Activated CD8-positive, alpha-beta memory T cell treated with anti-CD3 and anti-CD28 coated beads for 24 hours (primary cell): ENCODE measurements at regions not wholly inside any gene's neighbourhood (a gene's known extent, or its start where the extent isn't known, plus 50 kb on each side); places are given as distances from the start of the nearest gene placed in this dataset.

Experiments
- DNase-seq: peaks from one replicate; pipeline ENCODE4 v3.0.0-alpha.2; 2020

DNA sequence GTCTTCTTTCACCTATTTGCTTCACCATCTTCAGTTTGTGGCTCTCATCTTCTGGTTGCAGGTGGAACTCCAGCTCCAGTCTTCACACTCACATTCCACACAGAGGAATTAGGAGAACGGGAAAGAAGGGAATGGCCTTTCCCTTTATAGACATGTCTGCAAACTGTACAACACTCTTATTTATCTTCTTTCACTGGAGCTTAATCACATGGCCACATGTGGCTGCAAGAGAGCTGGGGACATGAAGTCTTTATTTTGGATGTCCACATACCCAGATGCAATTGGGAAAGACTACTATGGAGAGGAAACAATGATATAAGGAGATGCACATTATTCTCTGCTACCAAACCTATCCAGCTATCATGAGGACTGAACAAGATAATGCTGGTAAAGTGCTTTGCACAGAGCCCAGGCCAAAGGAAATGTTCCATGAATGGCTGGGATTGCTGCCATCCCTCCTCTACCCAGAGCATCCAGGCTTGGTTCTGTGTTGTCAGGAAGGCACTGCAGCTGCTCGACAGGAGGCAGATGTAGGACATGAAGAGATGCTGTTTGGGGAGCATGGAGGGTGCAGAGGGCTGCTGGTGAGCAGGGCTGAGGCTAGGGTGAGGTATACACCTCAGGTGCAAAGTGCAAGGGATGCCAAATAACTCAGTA, 183.8 kb upstream of the TBX20 start:
- DNase-seq, result no peak

DNA sequence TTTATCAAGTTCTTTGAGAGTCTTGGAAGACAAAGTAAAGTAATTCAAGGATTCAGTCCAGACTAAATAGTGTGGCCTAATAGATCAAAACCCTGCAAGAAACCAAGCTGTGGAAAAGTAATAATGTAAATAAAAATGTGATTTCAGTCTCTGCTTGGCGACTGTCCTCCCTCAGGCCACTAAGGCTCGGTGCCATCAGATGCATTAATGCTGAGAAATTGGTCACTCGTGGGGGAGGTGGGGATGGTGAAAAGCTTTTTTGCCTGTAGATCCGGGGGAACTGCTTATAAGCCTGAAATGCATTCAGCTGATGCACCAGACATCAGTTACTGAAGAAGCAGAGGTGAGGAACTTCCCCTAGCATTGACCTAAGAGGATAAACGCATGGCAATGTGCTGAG, 182.6 kb upstream of the TBX20 start:
- DNase-seq, result no peak

GRCh38 chr7:35430547-35431153, 176.8 kb upstream of the TBX20 start:
- DNase-seq, result no peak

DNA sequence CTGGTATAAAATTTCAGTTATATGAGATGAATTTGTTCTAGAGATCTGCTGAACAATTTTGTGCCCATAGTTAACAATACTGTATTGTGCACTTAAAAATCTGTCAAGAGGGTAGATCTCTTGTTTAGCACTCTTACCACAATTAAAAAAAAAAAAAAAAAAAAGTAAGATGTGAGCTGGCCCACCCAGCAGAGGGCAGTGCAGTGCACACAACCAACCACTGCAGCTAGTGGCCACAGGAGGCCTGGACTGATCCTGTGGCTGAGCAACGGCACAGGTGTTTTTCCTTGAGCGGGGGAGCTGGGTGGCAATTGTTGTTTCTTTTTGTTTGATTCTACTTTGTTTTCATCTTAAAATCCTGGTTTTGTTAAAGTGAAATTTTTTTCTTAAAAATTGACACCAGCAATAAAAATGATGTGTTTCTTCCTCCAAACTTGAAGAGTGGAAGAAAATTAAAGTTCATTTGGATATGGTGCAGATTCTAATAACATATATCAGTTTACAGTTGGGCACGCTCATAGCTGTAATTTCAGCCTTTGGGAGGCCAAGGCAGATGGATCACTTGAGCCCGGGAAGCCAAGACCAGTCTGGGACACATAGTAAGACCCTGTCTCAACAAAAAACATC, 171.1 kb upstream of the TBX20 start:
- peak; percentile 67 for DNase-seq

- DNase-seq, result no peak
Observed at GRCh38 chr7:35424440-35424839, 170.5 kb upstream of the TBX20 start.

DNA sequence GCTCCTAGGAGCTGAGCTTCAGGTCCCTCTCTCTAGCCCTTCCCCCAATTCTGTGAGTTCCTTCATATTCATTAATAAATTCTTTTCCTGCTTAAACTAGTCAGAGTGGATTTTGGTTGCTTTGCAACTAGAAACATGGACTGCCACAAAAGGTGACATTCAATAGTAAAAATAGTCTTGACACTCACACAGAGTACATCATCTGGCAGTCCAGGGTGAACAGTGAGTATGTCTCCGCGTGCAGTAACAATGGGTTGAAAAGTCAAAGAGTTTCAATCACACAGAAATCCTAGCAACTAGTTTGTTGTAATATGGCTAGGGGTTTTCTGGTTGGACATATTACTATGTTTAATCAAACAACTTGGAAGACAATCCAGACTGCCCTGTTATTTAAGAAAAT, 168.8 kb upstream of the TBX20 start:
- no peak for DNase-seq

DNA sequence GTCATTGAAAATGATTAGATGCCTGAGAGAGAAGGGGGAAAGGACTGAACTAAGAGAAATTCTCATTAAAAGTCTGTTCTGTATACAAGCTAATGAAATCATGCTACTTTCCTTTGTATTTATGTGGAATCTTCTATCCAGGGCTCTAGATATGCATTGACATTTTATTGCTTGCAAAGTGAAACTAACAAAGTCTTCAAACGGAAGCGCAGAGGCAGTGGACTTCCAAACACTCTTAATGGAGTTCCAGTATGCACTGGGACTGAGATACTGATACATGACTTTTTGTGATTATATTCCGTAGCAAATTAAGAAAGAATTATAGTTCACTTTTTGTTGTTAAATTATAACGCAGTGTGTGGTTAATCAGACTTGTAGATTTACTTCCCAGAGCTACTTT, 166.8 kb upstream of the TBX20 start:
- DNase-seq, result no peak

GRCh38 chr7:35419391-35419755, 165.5 kb upstream of the TBX20 start:
- DNase-seq, result no peak

DNA sequence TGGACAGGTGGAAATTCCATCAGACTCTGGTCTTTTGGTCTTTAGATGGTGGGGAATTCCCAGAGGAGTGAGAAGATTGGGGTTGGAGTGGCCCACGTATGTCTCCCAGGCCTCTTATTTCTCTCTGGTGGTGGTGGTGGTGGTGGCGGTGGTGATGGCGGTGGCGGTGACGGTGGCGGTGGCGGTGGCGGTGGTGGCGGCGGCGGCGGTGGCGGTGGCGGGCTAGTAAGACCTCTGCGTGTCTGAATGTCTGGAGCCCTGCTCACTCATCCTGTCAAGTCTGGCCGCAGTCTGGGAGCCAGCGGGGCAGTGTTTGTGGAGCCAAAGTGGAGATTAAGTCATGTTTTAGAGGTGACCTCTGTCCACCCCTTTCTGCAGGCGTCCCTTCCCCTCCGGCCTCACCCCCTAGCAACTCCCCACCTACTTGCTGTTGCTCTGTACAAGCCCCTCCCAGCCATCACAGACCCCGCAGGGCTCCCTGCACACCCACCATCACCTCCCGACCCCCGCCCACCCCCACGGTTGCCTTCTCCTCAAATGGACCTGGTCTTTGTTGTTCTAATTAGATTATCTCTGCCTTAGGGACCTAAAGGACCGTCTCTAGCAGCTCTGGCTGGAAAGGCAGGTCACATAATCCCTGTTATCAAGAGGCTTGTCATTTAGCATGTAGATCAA, 165.0 kb upstream of the TBX20 start:
- no peak for DNase-seq

DNA sequence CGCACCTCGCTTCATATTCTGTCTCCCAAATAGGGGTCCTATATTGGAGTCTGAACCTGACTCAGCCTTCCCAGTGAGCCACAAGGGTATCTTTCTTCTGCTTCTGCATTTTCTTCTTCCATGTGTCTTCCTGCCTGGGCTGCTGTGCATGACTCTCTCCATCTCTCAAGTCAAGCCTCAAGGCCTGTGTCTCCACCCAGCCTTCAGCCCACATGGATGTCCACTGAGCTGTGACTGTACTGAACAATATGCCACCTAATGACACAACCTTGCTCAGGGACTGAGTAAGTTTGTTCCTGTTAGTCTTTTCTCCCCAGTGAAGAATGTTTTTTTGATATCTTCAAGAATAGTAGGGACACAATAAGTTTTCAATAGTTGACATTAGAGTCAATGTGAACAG, 162.7 kb upstream of the TBX20 start:
- no peak for DNase-seq

GRCh38 chr7:35415411-35415822, 161.5 kb upstream of the TBX20 start:
- DNase-seq, result no peak

GRCh38 chr7:35411331-35411730, 157.4 kb upstream of the TBX20 start:
- DNase-seq, result no peak

DNA sequence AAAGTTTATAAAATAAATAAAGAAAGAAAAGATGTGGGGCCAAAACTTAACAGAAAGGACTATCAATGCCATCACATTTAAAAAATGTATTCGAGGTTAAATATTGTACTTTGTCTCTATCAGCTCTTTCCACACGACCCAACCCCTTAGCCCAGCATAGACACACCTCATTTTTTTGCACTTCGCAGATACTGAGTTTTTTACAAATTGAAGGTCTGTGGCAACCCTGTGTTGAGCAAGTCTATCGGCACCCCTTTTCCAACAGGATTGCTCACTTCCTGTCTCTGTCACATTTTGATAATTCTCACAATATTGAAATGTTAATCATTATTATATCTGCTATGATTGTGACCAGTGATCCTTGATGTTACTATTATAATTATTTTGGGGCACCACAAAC, 151.6 kb upstream of the TBX20 start:
- no peak for DNase-seq

DNA sequence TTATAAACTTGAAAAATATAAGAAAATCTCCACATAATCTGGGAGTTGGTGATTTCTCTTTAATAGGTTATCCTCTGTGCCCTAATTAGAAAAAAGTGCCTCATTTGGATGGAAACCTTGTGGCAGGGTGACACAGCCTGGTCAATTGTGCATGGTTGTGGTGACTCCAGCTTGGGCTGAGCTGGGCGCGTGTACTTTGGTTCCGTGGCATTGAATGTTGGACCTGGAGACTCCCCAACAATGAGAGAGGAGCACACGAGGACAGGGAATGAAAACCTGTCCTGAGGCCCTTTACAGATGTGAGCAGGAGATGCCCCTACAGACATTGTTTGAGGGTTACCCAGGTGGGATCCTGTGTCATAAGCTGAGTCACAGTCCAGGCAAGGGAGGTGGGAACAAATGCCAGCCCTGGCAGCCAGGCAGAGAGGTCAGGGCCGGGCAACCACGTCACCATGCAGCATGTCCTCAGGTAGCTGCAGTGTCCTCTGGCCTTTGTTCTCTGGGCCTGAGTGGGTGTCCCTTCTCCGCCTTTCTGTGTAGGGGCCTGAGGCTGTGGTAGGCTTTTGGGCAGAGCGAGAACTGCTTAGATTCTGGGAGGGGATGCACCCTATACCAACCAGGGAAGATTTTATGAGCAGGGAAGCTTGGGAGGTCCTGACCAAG, 147.4 kb upstream of the TBX20 start:
- DNase-seq, result no peak

DNA sequence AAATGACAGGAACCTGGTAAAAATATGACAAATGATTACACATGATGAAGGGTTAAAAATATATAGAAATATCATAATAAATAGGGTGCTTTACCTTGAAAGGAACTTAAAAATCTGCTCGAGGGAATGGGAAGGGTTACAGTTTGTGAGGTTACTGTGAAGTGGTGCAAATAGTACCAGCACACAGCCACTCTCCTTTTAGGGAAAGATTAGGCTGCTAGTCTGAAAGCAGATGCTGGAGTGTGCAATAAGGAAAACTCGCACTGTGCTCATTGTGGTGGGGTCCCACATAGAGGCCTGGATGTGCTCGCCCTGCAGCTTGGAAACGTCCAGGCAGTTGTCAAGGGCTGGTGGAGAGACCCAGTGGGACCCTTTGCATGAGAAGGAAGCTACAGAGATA, 145.9 kb upstream of the TBX20 start:
- DNase-seq, result no peak

GRCh38 chr7:35399216-35399615, 145.3 kb upstream of the TBX20 start:
- DNase-seq, result no peak

GRCh38 chr7:35398518-35398917, 144.6 kb upstream of the TBX20 start:
- DNase-seq, result no peak

GRCh38 chr7:35390146-35390545, 136.2 kb upstream of the TBX20 start:
- DNase-seq, result no peak

GRCh38 chr7:35389636-35390035, 135.7 kb upstream of the TBX20 start:
- no peak for DNase-seq

GRCh38 chr7:35386816-35387706, 133.2 kb upstream of the TBX20 start:
- DNase-seq, result no peak

GRCh38 chr7:35386082-35386815, 132.3 kb upstream of the TBX20 start:
- no peak for DNase-seq
